Endothelial cell of umbilical vein (primary cell): ENCODE measurements at regions not wholly inside any gene's neighbourhood (a gene's known extent, or its start where the extent isn't known, plus 50 kb on each side); places are given as distances from the start of the nearest gene placed in this dataset.

ENCODE experiments used
- CTCF ChIP-seq, 2 donors: IDR thresholded peaks; 1 replicate in 1 of 2; 2 replicates in 1 of 2; pipeline ENCODE4 v1.5.1; 2011; ENCODE audit warnings: low read length in 2 of 2, mild to moderate bottlenecking in 2 of 2, moderate library complexity in 2 of 2, control low read depth in 1 of 2, inconsistent platforms in 1 of 2, low read depth in 1 of 2; ENCODE audit not compliant: insufficient read depth in 1 of 2; ENCODE audit errors: extremely low read depth in 1 of 2
- EZH2 ChIP-seq: IDR thresholded peaks from 2 replicates; pipeline ENCODE4 v1.6.1; 2012; ENCODE audit warnings: borderline replicate concordance, low read depth, mild to moderate bottlenecking, moderate library complexity, low read length, inconsistent platforms; ENCODE audit not compliant: severe bottlenecking
- FOS ChIP-seq: IDR thresholded peaks from 2 replicates; pipeline ENCODE4 v1.6.1; 2011; ENCODE audit warnings: mild to moderate bottlenecking, low read length, moderate library complexity, borderline replicate concordance; ENCODE audit not compliant: insufficient read depth
- GATA2 ChIP-seq: IDR thresholded peaks from 2 replicates; pipeline ENCODE4 v1.7.0; 2011; ENCODE audit warnings: low read depth, mild to moderate bottlenecking, moderate library complexity, mixed read lengths, low read length; ENCODE audit not compliant: insufficient read length, insufficient read depth
- JUN ChIP-seq: IDR thresholded peaks from 2 replicates; pipeline ENCODE4 v1.6.1; 2011; ENCODE audit warnings: borderline replicate concordance, low read depth; ENCODE audit not compliant: insufficient read length, insufficient read depth
- MAX ChIP-seq: IDR thresholded peaks from 2 replicates; pipeline ENCODE4 v1.6.1; 2011; ENCODE audit not compliant: insufficient read depth, insufficient read length
- MYC ChIP-seq: IDR thresholded peaks from one replicate; pipeline ENCODE4 v1.6.1; 2011; ENCODE audit warnings: mild to moderate bottlenecking, low read depth, low read length
- POLR2A ChIP-seq: IDR thresholded peaks from 2 replicates; pipeline ENCODE4 v1.6.1; 2012; ENCODE audit warnings: low read depth, mild to moderate bottlenecking, control low read depth, low read length
- POLR2AphosphoS5 ChIP-seq: IDR thresholded peaks from 2 replicates; pipeline ENCODE4 v1.6.1; 2012; ENCODE audit warnings: low read depth, mild to moderate bottlenecking, control low read depth, low read length, moderate library complexity; ENCODE audit not compliant: insufficient read depth

- TF ChIP-seq JUN = no peak
- TF ChIP-seq CTCF (IDR thresholded peaks at IDR 0.05; ENCODE audit: extremely low read depth in 1 of 2, insufficient read depth in 1 of 2, low read depth in 1 of 2, low read length in 2 of 2) = no peak
- TF ChIP-seq POLR2A = no peak
- TF ChIP-seq POLR2AphosphoS5 = no peak
- no peak for TF ChIP-seq EZH2
- no peak for TF ChIP-seq MYC
- TF ChIP-seq MAX = no peak
- TF ChIP-seq FOS = no peak
- TF ChIP-seq GATA2 = no peak
Measured at GRCh38 chr3:88828466-88828865, 279.0 kb upstream of the EPHA3 start.
